ENCODE measurements at regions not wholly inside any gene's neighbourhood (a gene's known extent, or its start where the extent isn't known, plus 50 kb on each side); places are given as distances from the start of the nearest gene placed in this dataset.

GRCh38 chr5:40080191-40080590 is 599.5 kb upstream of the PTGER4 start:
- no peak for TF ChIP-seq CTCF (IDR thresholded peaks at IDR 0.05; ENCODE audit: unreplicated experiment)
- Mint-ChIP-seq H3K36me3 (peaks cover 4% of the 10 kb centered on the region), H3K4me3 (no peak overlapping the region), H3K4me1 (peaks cover 5% of the 10 kb centered on the region), H3K9me3 (peaks cover 45% of the 10 kb centered on the region), H3K27me3 (ENCODE audit: low read depth) (no peaks in the 10 kb centered on the region), H3K27ac (no peak overlapping the region)
- no peak for DNase-seq (ENCODE audit: low spot score in 2 of 2, unreplicated experiment in 2 of 2)

GRCh38 chr5:40078898-40079575 is 600.7 kb upstream of the PTGER4 start:
- H3K36me3 Mint-ChIP-seq, result peaks cover 2% of the 10 kb centered on the region
- H3K27me3 Mint-ChIP-seq (ENCODE audit: low read depth), result no peaks in the 10 kb centered on the region
- peaks cover 5% of the 10 kb centered on the region for H3K4me1 Mint-ChIP-seq
- no peak overlapping the region for H3K27ac Mint-ChIP-seq
- H3K9me3 Mint-ChIP-seq, result peaks cover 40% of the 10 kb centered on the region
- no peak for DNase-seq (ENCODE audit: low spot score in 2 of 2, unreplicated experiment in 2 of 2)
- TF ChIP-seq CTCF (IDR thresholded peaks at IDR 0.05; ENCODE audit: unreplicated experiment), result no peak
- no peak overlapping the region for H3K4me3 Mint-ChIP-seq

GRCh38 chr5:40074826-40075225 is 604.9 kb upstream of the PTGER4 start:
- Mint-ChIP-seq H3K36me3 (peaks cover 2% of the 10 kb centered on the region), H3K9me3 (peaks cover 38% of the 10 kb centered on the region), H3K27me3 (ENCODE audit: low read depth) (no peaks in the 10 kb centered on the region), H3K4me1 (peaks cover under 1% of the 10 kb centered on the region), H3K4me3 (no peak overlapping the region), H3K27ac (no peak overlapping the region)
- DNase-seq (ENCODE audit: low spot score in 2 of 2, unreplicated experiment in 2 of 2), result no peak
- TF ChIP-seq CTCF (IDR thresholded peaks at IDR 0.05; ENCODE audit: unreplicated experiment), result peak; percentile 49

GRCh38 chr5:40073927-40074326 is 605.8 kb upstream of the PTGER4 start:
- peaks cover 35% of the 10 kb centered on the region for H3K9me3 Mint-ChIP-seq
- no peak for DNase-seq (ENCODE audit: low spot score in 2 of 2, unreplicated experiment in 2 of 2)
- H3K4me1 Mint-ChIP-seq, result no peaks in the 10 kb centered on the region
- no peak overlapping the region for H3K4me3 Mint-ChIP-seq
- H3K27ac Mint-ChIP-seq, result no peak overlapping the region
- peaks cover 2% of the 10 kb centered on the region for H3K36me3 Mint-ChIP-seq
- TF ChIP-seq CTCF (IDR thresholded peaks at IDR 0.05; ENCODE audit: unreplicated experiment), result no peak
- no peaks in the 10 kb centered on the region for H3K27me3 Mint-ChIP-seq (ENCODE audit: low read depth)

- H3K9me3 Mint-ChIP-seq, result peaks cover 22% of the 10 kb centered on the region
- no peaks in the 10 kb centered on the region for H3K4me1 Mint-ChIP-seq
- TF ChIP-seq CTCF (IDR thresholded peaks at IDR 0.05; ENCODE audit: unreplicated experiment), result no peak
- no peaks in the 10 kb centered on the region for H3K36me3 Mint-ChIP-seq
- DNase-seq (ENCODE audit: low spot score in 2 of 2, unreplicated experiment in 2 of 2), result no peak
- H3K27ac Mint-ChIP-seq, result no peak overlapping the region
- no peaks in the 10 kb centered on the region for H3K27me3 Mint-ChIP-seq (ENCODE audit: low read depth)
- no peak overlapping the region for H3K4me3 Mint-ChIP-seq
Observed at GRCh38 chr5:40071870-40072269, 607.8 kb upstream of the PTGER4 start.

- no peak for DNase-seq (ENCODE audit: low spot score in 2 of 2, unreplicated experiment in 2 of 2)
- H3K4me1 Mint-ChIP-seq, result no peaks in the 10 kb centered on the region
- no peak for TF ChIP-seq CTCF (IDR thresholded peaks at IDR 0.05; ENCODE audit: unreplicated experiment)
- H3K9me3 Mint-ChIP-seq, result peaks cover 19% of the 10 kb centered on the region
- H3K4me3 Mint-ChIP-seq, result no peak overlapping the region
- H3K27me3 Mint-ChIP-seq (ENCODE audit: low read depth), result no peaks in the 10 kb centered on the region
- no peaks in the 10 kb centered on the region for H3K36me3 Mint-ChIP-seq
- no peak overlapping the region for H3K27ac Mint-ChIP-seq
Observed at GRCh38 chr5:40066616-40067015, 613.1 kb upstream of the PTGER4 start.

All from mesothelial cell of epicardium (in vitro differentiated cells).